Gastrocnemius medialis (tissue), 4 donors: ENCODE measurements at regions not wholly inside any gene's neighbourhood (a gene's known extent, or its start where the extent isn't known, plus 50 kb on each side); places are given as distances from the start of the nearest gene placed in this dataset.

ENCODE experiments used
- CTCF ChIP-seq, 5 experiments: fragments of 450-650 bp in 3 of 5; fragments of 200-600 bp in 2 of 5; sonication (generic) in 2 of 5; IDR thresholded peaks in 4 of 5; conservative IDR thresholded peaks in 1 of 5; 1 replicate in 4 of 5; 2 replicates in 1 of 5; pipeline ENCODE4 v1.5.1; 2016 to 2019; ENCODE audit warnings: antibody characterized with exemption in 5 of 5, mild to moderate bottlenecking in 3 of 5, moderate library complexity in 3 of 5
- POLR2A ChIP-seq, 2 donors: fragments of 450-650 bp; IDR thresholded peaks; one replicate each; pipeline ENCODE4 v1.6.1; 2017; ENCODE audit warnings: antibody characterized with exemption in 2 of 2, mild to moderate bottlenecking in 2 of 2, moderate library complexity in 2 of 2

DNA sequence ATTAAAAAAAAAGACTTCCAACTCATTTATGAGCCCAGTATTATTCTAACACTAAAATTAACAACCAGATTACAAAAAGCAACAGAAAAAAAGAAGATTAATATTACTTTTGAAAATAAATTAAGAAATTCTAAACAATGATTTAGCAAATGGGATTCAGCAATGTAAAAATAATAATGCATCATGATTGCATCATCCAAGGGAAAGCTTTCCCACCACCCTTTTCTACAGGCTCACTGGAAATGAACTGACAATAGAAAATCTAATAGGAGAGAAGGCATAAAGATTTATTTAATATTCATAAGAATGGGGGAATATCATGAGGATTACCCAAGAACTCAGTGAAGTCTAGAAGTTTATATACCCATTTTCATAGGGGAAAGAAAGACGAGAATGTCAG is 1671.9 kb downstream of the NCAM2 start:
- no peak for TF ChIP-seq CTCF (IDR thresholded peaks at IDR 0.05 in 4 of 5, conservative IDR thresholded peaks at IDR 0.05 in 1 of 5)
- TF ChIP-seq POLR2A (IDR thresholded peaks at IDR 0.05): no peak
